ENCODE measurements at regions not wholly inside any gene's neighbourhood (a gene's known extent, or its start where the extent isn't known, plus 50 kb on each side); places are given as distances from the start of the nearest gene placed in this dataset.
"Not testable (repeated sequence)": the region's sequence is repeated elsewhere in the genome, so short reads cannot be mapped to it uniquely, and the experiment has no call there.

- not testable (repeated sequence) for TF ChIP-seq CTCF (IDR thresholded peaks at IDR 0.05; ENCODE audit: low read depth, low read length, poor library complexity, severe bottlenecking); EZH2phosphoT487 (IDR thresholded peaks at IDR 0.05; ENCODE audit: borderline replicate concordance, low read length)
These were observed 113.6 kb upstream of the OR4E1 start for GRCh38 chr14:21787242-21787641.

Data from DOHH2 (cell line).